PFSK-1 (cell line): ENCODE measurements at regions not wholly inside any gene's neighbourhood (a gene's known extent, or its start where the extent isn't known, plus 50 kb on each side); places are given as distances from the start of the nearest gene placed in this dataset.

Experiments used
- FOXP2 ChIP-seq: optimal IDR thresholded peaks from 2 replicates; pipeline ENCODE3; 2011; ENCODE audit warnings: borderline replicate concordance, control low read depth, inconsistent platforms; ENCODE audit not compliant: insufficient read depth; ENCODE audit errors: extremely low read length, extremely low read depth
- POLR2AphosphoS5 ChIP-seq: IDR thresholded peaks from 2 replicates; pipeline ENCODE4 v1.6.1; 2012; ENCODE audit warnings: low read depth, mild to moderate bottlenecking, control low read depth, low read length, moderate library complexity
- REST ChIP-seq, 2 experiments: IDR thresholded peaks; 2 replicates each; pipeline versions ENCODE4 v1.6.1 to v1.8.0; 2011 to 2012; ENCODE audit warnings: low read depth in 2 of 2, low read length in 2 of 2, control low read depth in 1 of 2, inconsistent platforms in 1 of 2, mild to moderate bottlenecking in 1 of 2, moderate library complexity in 1 of 2; ENCODE audit not compliant: insufficient read depth in 1 of 2
- TAF1 ChIP-seq: IDR thresholded peaks from 2 replicates; pipeline ENCODE4 v1.6.1; 2012; ENCODE audit warnings: low read length, control low read depth, borderline replicate concordance; ENCODE audit not compliant: insufficient read depth

GRCh38 chr4:144489831-144490230 is 156.1 kb upstream of the HHIP start:
- no peak for TF ChIP-seq POLR2AphosphoS5
- TF ChIP-seq REST (IDR thresholded peaks at IDR 0.05; ENCODE audit: insufficient read depth in 1 of 2, low read depth in 2 of 2, low read length in 2 of 2): no peak
- no peak for TF ChIP-seq TAF1
- TF ChIP-seq FOXP2: no peak
